Left lung (tissue), 4 donors: ENCODE measurements at regions not wholly inside any gene's neighbourhood (a gene's known extent, or its start where the extent isn't known, plus 50 kb on each side); places are given as distances from the start of the nearest gene placed in this dataset.

Experiments
- ATAC-seq: fragments of 200-7000 bp; cut with Tn5 transposase; one replicate; pipeline ENCODE4 v1.9.1; 2020; ENCODE audit warnings: moderate library complexity
- DNase-seq, 4 donors: peaks; one replicate each; pipeline ENCODE4 v3.0.0-alpha.2; 2013 to 2020
- H3K27ac ChIP-seq, 2 donors: fragments of 200-600 bp; sonication (generic) in 1 of 2; one replicate each; pipeline versions ENCODE4 v1.5.0 to v1.8.0; 2020 to 2021
- H3K27me3 ChIP-seq, 2 donors: fragments of 200-600 bp; sonication (generic) in 1 of 2; one replicate each; pipeline versions ENCODE4 v1.5.0 to v1.8.0; 2020 to 2021
- H3K36me3 ChIP-seq, 2 donors: fragments of 200-600 bp; sonication (generic) in 1 of 2; one replicate each; pipeline versions ENCODE4 v1.5.0 to v1.8.0; 2020 to 2021
- H3K4me1 ChIP-seq, 2 donors: fragments of 200-600 bp; one replicate each; pipeline ENCODE4 v1.8.0; 2021
- H3K4me3 ChIP-seq, 2 donors: fragments of 200-600 bp; sonication (generic) in 1 of 2; one replicate each; pipeline versions ENCODE4 v1.5.0 to v1.8.0; 2020 to 2021; ENCODE audit warnings: mild to moderate bottlenecking in 1 of 2
- H3K9me3 ChIP-seq, 2 donors: fragments of 200-600 bp; sonication (generic) in 1 of 2; one replicate each; pipeline versions ENCODE4 v1.5.0 to v1.8.0; 2020 to 2021
- intact Hi-C, 2 donors: fragments of 100-400 bp; cut with DNase I; formaldehyde crosslinking; loops; one replicate each; pipeline versions ENCODE4 v1.11.2 to v1.14.2; 2022
- TF ChIP-seq, protein P1 (sequence below), 2 donors: fragments of 200-600 bp; sonication (generic) in 1 of 2; IDR thresholded peaks; one replicate each; pipeline versions ENCODE4 v1.5.0 to v1.8.0; 2021; ENCODE audit warnings: antibody characterized with exemption in 2 of 2
- donor health status: DM: no; HTN: yes; CAD: no.
- donor health status: DM: no; HTN: no; CAD: no.

DNA sequence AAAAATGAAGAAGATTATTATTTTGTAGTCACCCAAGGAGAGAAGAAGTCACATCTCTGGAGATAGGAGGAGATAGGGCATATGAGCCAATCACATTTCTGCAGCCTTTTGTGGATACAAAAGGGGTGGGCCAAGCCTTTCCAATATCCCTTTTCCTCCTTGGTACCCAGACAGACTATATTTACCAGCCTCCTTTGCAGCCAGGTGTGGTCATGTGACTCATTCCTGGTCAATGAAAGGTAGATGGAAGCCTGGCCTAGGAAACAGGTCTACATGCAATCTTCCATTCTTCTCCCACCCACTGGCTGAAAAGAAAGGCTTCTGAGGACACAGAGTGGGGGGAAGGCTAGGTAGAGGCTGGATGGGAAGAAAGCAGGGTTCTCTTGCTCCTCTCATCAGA lies 58.1 kb upstream of the ERG start:
- Histone ChIP-seq H3K4me3 (no peak overlapping the region), H3K27me3 (no peaks in the 10 kb centered on the region), H3K4me1 (no peaks in the 10 kb centered on the region), H3K27ac (no peak overlapping the region), H3K36me3 (no peaks in the 10 kb centered on the region), H3K9me3 (no peaks in the 10 kb centered on the region)
- TF ChIP-seq, protein P1, sequence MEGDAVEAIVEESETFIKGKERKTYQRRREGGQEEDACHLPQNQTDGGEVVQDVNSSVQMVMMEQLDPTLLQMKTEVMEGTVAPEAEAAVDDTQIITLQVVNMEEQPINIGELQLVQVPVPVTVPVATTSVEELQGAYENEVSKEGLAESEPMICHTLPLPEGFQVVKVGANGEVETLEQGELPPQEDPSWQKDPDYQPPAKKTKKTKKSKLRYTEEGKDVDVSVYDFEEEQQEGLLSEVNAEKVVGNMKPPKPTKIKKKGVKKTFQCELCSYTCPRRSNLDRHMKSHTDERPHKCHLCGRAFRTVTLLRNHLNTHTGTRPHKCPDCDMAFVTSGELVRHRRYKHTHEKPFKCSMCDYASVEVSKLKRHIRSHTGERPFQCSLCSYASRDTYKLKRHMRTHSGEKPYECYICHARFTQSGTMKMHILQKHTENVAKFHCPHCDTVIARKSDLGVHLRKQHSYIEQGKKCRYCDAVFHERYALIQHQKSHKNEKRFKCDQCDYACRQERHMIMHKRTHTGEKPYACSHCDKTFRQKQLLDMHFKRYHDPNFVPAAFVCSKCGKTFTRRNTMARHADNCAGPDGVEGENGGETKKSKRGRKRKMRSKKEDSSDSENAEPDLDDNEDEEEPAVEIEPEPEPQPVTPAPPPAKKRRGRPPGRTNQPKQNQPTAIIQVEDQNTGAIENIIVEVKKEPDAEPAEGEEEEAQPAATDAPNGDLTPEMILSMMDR (IDR thresholded peaks at IDR 0.05), result no peak
- ATAC-seq (no peak), DNase-seq (no peak)
- intact Hi-C loops, result no loop called here

DNA sequence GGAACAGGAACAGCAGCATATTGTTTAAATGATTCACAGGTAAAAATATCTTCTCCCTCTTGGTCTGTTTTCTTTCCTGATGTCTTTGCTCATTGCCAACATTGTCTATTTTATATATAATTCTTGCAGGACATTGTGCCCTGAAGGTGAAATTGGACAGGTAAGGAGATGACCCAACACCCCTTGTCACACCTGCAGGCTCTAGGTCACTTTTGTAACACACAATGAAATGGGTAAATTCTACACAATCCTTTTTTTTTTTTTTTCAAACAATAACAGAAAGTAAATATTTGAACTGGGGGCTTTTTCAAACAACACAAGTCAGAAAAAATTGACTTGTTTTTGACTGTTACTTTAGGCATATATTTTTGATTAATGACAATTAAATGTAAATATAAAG lies 62.9 kb upstream of the ERG start:
- ATAC-seq (no peak), DNase-seq (no peak)
- Histone ChIP-seq H3K27ac (no peak overlapping the region), H3K4me3 (no peak overlapping the region), H3K9me3 (no peaks in the 10 kb centered on the region), H3K36me3 (no peaks in the 10 kb centered on the region), H3K4me1 (no peaks in the 10 kb centered on the region), H3K27me3 (peaks cover 0 to 3% of the 10 kb centered on the region in 2 donors)
- intact Hi-C loops, result no loop called here
- TF ChIP-seq, protein P1 (IDR thresholded peaks at IDR 0.05), result no peak

DNA sequence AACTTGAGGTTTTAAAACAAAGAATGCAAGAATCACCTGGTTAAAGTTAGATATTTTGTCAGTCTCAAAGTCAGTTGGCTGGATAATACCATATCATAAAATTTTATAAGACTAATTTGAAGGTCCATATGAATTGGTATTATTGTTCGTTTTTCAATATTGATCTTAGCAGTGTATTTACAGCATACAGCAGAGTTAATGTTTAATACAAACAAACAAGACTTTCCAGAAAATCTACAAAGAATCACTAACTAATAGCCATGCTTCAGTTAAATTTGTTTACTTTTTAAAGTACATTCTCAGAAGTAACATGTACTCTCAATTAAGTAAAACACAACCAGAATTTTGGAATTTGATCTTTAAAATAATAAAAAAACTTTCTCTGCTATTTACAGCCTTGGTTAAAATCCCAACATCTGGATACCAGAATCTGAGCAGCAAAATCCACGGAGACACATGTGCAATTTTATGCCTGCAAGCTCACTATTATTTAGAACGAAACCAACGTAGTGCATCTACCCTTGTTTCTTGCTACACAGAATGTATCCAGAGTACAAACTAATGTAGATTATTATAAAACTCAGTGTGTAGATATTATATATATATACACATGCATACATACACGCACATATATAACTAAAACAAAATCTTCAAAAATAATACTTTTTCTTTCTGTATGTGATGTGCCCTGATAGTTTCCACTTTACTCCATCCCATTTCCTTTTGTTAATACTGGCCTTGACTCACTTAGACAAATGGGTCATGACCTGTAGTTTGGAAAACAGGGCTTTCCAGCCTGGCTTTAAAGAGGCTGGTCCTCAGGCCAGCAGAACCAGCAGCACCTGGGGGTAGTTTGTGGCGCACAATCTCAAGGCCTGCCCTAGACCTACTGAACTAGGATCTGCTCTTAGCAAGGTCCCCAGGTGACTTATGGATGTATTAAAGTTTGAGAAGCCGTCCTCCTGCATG lies 63.6 kb upstream of the ERG start:
- ATAC-seq (no peak), DNase-seq (no peak)
- no peaks in the 10 kb centered on the region for H3K4me1 ChIP-seq
- no peak overlapping the region for H3K27ac ChIP-seq
- no peaks in the 10 kb centered on the region for H3K9me3 ChIP-seq
- H3K27me3 ChIP-seq, result peaks cover 0 to 3% of the 10 kb centered on the region in 2 donors
- intact Hi-C loops, result no loop called here
- H3K36me3 ChIP-seq, result no peaks in the 10 kb centered on the region
- H3K4me3 ChIP-seq, result no peak overlapping the region
- TF ChIP-seq, protein P1 (IDR thresholded peaks at IDR 0.05), result no peak

DNA sequence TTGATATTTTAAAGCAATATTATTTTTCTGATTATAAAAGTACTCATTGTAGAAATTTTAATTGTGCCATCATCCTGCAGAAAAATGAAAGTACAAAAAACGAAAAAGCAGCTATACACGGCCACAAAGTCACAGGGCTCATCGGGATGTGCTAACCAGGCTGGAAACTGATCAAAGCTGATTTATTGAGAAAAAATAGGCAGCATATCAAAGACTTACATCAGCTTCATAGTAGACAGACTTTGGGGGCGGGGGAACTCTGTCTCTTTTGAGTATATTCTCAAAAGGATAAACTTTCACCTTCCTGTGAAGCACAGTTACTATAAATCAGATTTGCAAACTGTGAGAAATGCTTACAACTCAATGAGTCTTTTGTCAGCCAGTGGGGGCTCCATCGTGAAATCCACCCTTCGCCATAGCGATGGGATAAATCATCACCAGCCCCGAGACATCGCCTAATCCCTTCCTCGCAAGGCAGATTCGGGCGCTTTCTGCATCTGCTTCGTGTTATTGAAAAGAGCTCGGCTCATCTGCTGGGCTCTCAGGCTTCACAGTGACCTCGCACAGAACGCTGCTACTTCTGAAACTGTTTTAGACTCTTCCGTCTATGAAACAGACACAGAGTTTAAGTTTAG lies 69.2 kb upstream of the ERG start:
- no peak overlapping the region for H3K27ac ChIP-seq
- no peak overlapping the region for H3K4me3 ChIP-seq

More for the DNA sequence above, 69.2 kb upstream of the ERG start:
- intact Hi-C loops, result no loop called here
- H3K36me3 ChIP-seq, result no peaks in the 10 kb centered on the region
- H3K27me3 ChIP-seq, result peaks cover 0 to 10% of the 10 kb centered on the region in 2 donors
- no peaks in the 10 kb centered on the region for H3K4me1 ChIP-seq
- ATAC-seq (peak; percentile 24), DNase-seq (peak in 2 of 4 donors; percentile 10 to 13)
- H3K9me3 ChIP-seq, result no peaks in the 10 kb centered on the region
- TF ChIP-seq, protein P1 (IDR thresholded peaks at IDR 0.05), result no peak
